GM23338 (cell line): ENCODE measurements at regions not wholly inside any gene's neighbourhood (a gene's known extent, or its start where the extent isn't known, plus 50 kb on each side); places are given as distances from the start of the nearest gene placed in this dataset.

Experiments used
- ZNF331 ChIP-seq: fragments of 250-450 bp; sonication (Bioruptor Pico); IDR thresholded peaks from 2 replicates; pipeline ENCODE4 v1.5.0; 2020; ENCODE audit warnings: low read depth, mild to moderate bottlenecking, moderate library complexity

GRCh38 chr11:134463716-134464115 lies 51.7 kb upstream of the B3GAT1 start (continued):
- TF ChIP-seq ZNF331 (CRISPR knock-in tag) = no peak
